Stomach (tissue), 4 donors: ENCODE measurements at regions not wholly inside any gene's neighbourhood (a gene's known extent, or its start where the extent isn't known, plus 50 kb on each side); places are given as distances from the start of the nearest gene placed in this dataset.

Source experiments
- POLR2A ChIP-seq, 4 donors: fragments of 450-650 bp; IDR thresholded peaks; one replicate each; pipeline ENCODE4 v1.6.1; 2016; ENCODE audit warnings: antibody characterized with exemption in 4 of 4, control low read depth in 2 of 4, mild to moderate bottlenecking in 1 of 4, moderate library complexity in 1 of 4
- TF ChIP-seq, protein P1 (sequence below), 7 experiments: fragments of 450-650 bp in 4 of 7; fragments of 200-600 bp in 3 of 7; sonication (generic) in 3 of 7; IDR thresholded peaks; one replicate each; pipeline ENCODE4 v1.5.1; 2016 to 2019; ENCODE audit warnings: antibody characterized with exemption in 7 of 7, control low read depth in 2 of 7, mild to moderate bottlenecking in 1 of 7

DNA sequence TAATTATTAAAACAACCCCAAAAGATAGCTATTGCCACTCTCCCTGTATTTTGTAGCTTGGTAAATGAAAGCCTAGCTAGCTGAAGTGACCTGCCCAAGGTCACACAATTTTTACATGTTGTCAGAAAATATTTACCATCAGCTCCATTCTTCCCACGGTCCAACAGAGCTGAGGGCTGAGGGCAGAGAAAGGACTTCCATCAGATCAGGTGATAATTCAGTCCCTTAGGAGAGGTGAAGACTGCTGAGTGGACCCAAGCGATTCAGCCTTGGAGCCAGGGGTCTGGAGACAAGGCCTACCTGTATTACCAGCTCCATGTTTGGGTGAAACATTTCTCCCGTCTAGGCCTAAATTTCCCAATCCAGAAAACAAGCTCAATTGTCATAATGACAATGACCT lies 149.5 kb upstream of the TSHZ3 start:
- TF ChIP-seq, protein P1, sequence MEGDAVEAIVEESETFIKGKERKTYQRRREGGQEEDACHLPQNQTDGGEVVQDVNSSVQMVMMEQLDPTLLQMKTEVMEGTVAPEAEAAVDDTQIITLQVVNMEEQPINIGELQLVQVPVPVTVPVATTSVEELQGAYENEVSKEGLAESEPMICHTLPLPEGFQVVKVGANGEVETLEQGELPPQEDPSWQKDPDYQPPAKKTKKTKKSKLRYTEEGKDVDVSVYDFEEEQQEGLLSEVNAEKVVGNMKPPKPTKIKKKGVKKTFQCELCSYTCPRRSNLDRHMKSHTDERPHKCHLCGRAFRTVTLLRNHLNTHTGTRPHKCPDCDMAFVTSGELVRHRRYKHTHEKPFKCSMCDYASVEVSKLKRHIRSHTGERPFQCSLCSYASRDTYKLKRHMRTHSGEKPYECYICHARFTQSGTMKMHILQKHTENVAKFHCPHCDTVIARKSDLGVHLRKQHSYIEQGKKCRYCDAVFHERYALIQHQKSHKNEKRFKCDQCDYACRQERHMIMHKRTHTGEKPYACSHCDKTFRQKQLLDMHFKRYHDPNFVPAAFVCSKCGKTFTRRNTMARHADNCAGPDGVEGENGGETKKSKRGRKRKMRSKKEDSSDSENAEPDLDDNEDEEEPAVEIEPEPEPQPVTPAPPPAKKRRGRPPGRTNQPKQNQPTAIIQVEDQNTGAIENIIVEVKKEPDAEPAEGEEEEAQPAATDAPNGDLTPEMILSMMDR (IDR thresholded peaks at IDR 0.05) = no peak
- TF ChIP-seq POLR2A (IDR thresholded peaks at IDR 0.05) = no peak
